Fibroblast of pulmonary artery (primary cell): ENCODE measurements at regions not wholly inside any gene's neighbourhood (a gene's known extent, or its start where the extent isn't known, plus 50 kb on each side); places are given as distances from the start of the nearest gene placed in this dataset.
A peak's percentile ranks its signal among the peaks of the same experiment; 100 is the strongest.

Source experiments
- DNase-seq: peaks from one replicate; pipeline ENCODE4 v3.0.0-alpha.2; 2010; ENCODE audit warnings: low read depth
- H3K4me3 ChIP-seq: replicated peaks from 2 replicates; pipeline ENCODE4 v1.5.1; 2011; ENCODE audit warnings: low read depth, mild to moderate bottlenecking, control low read depth, low read length, moderate library complexity
- TF ChIP-seq, protein P1 (sequence below): IDR thresholded peaks from 2 replicates; pipeline ENCODE4 v1.5.1; 2011; ENCODE audit warnings: mild to moderate bottlenecking, control low read depth, low read length, inconsistent platforms; ENCODE audit errors: missing control alignments

DNA sequence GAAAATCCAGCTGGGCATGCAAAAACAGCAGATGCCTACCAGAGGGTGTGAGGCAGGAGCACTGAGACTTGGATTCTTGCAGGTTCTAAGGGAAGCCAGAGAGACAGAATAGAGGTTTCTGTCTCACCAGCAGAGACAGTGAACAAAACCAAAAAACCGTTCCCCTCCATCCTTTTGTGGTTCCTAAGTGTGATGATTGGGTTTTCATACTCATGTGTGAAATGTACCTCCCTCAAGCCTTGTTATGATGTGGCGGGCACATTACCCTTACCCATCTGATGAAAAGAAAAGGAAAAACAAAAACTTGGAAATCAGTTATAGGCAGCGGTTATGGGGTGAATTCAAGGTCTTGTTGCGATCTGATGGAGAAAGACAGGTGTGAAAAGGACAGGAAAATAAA lies 172.6 kb upstream of the CDH13 start:
- no peak for DNase-seq
- TF ChIP-seq, protein P1, sequence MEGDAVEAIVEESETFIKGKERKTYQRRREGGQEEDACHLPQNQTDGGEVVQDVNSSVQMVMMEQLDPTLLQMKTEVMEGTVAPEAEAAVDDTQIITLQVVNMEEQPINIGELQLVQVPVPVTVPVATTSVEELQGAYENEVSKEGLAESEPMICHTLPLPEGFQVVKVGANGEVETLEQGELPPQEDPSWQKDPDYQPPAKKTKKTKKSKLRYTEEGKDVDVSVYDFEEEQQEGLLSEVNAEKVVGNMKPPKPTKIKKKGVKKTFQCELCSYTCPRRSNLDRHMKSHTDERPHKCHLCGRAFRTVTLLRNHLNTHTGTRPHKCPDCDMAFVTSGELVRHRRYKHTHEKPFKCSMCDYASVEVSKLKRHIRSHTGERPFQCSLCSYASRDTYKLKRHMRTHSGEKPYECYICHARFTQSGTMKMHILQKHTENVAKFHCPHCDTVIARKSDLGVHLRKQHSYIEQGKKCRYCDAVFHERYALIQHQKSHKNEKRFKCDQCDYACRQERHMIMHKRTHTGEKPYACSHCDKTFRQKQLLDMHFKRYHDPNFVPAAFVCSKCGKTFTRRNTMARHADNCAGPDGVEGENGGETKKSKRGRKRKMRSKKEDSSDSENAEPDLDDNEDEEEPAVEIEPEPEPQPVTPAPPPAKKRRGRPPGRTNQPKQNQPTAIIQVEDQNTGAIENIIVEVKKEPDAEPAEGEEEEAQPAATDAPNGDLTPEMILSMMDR = no peak
- H3K4me3 ChIP-seq = no peak overlapping the region

GRCh38 chr16:82452004-82452756 lies 174.6 kb upstream of the CDH13 start:
- TF ChIP-seq, protein P1 = no peak
- DNase-seq = no peak
- H3K4me3 ChIP-seq = no peak overlapping the region

GRCh38 chr16:82451449-82451848 lies 175.3 kb upstream of the CDH13 start:
- TF ChIP-seq, protein P1 = no peak

DNA sequence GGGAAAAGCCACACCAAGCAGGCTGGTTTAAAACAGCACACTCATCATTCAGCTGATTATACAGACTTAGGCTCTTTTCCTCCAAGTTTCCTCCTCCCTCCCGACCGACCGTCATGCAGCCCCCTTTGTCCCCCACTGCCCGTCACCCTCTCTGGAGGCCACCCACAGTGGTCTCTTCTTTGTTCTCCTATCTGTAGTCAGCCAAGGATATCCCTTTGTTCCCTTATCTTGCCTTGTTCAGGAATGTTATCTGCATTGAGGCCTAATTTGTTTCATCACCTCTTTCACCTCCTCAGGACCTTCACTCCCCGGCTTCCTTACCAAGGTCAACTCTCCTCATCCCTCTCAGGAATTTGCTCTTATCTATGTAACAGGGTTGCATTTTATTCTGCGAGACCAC lies 186.4 kb upstream of the CDH13 start:
- DNase-seq = no peak
- TF ChIP-seq, protein P1 = no peak
- no peak overlapping the region for H3K4me3 ChIP-seq

More at GRCh38 chr16:82451449-82451848, 175.3 kb upstream of the CDH13 start:
- no peak overlapping the region for H3K4me3 ChIP-seq
- no peak for DNase-seq

GRCh38 chr16:82439678-82440293 lies 187.0 kb upstream of the CDH13 start:
- DNase-seq = peak; percentile 14
- TF ChIP-seq, protein P1 = peak; percentile 54
- H3K4me3 ChIP-seq = no peak overlapping the region

GRCh38 chr16:82433042-82433441 lies 193.7 kb upstream of the CDH13 start:
- H3K4me3 ChIP-seq = no peak overlapping the region
- DNase-seq = no peak
- TF ChIP-seq, protein P1 = no peak

GRCh38 chr16:82432261-82432660 lies 194.5 kb upstream of the CDH13 start:
- H3K4me3 ChIP-seq = no peak overlapping the region
- TF ChIP-seq, protein P1 = no peak
- no peak for DNase-seq
